Suprapubic skin (tissue), 4 donors: ENCODE measurements at regions not wholly inside any gene's neighbourhood (a gene's known extent, or its start where the extent isn't known, plus 50 kb on each side); places are given as distances from the start of the nearest gene placed in this dataset.

Experiments
- DNase-seq, 2 donors: peaks; one replicate each; pipeline ENCODE4 v3.0.0-alpha.2; 2019; ENCODE audit warnings: low spot score in 2 of 2
- H3K27ac ChIP-seq: fragments of 200-600 bp; sonication (generic); one replicate; pipeline ENCODE4 v1.5.1; 2019
- H3K27me3 ChIP-seq: fragments of 200-600 bp; sonication (generic); one replicate; pipeline ENCODE4 v1.5.1; 2019
- H3K36me3 ChIP-seq: fragments of 200-600 bp; sonication (generic); one replicate; pipeline ENCODE4 v1.5.1; 2019
- H3K4me1 ChIP-seq: fragments of 200-600 bp; sonication (generic); one replicate; pipeline ENCODE4 v1.5.1; 2019
- H3K4me3 ChIP-seq: fragments of 200-600 bp; sonication (generic); one replicate; pipeline ENCODE4 v1.5.1; 2019; ENCODE audit warnings: mild to moderate bottlenecking
- H3K9me3 ChIP-seq: fragments of 200-600 bp; sonication (generic); one replicate; pipeline ENCODE4 v1.5.1; 2019
- EP300 ChIP-seq: sonication (generic); formaldehyde crosslinking; IDR thresholded peaks from one replicate; pipeline ENCODE4 v1.6.1; 2017; ENCODE audit warnings: antibody characterized with exemption
- POLR2A ChIP-seq, 2 donors: fragments of 450-650 bp; IDR thresholded peaks; one replicate each; pipeline ENCODE4 v1.6.1; 2017; ENCODE audit warnings: antibody characterized with exemption in 2 of 2, mild to moderate bottlenecking in 2 of 2, moderate library complexity in 2 of 2
- POLR2AphosphoS5 ChIP-seq, 3 donors: sonication (generic); formaldehyde crosslinking; IDR thresholded peaks; one replicate each; pipeline ENCODE4 v1.6.1; 2017; ENCODE audit warnings: antibody characterized with exemption in 3 of 3
- WGBS: methylation state at CpG from one replicate; pipeline ENCODE4 v1.1.5; 2018; 5-methylcytosine and 5-hydroxymethylcytosine counted together
- TF ChIP-seq, protein P1 (sequence below), 2 donors: fragments of 200-600 bp in 1 of 2; fragments of 450-650 bp in 1 of 2; sonication (generic) in 1 of 2; IDR thresholded peaks; one replicate each; pipeline ENCODE4 v1.5.1; 2016 to 2019; ENCODE audit warnings: antibody characterized with exemption in 2 of 2, mild to moderate bottlenecking in 1 of 2, moderate library complexity in 1 of 2

DNA sequence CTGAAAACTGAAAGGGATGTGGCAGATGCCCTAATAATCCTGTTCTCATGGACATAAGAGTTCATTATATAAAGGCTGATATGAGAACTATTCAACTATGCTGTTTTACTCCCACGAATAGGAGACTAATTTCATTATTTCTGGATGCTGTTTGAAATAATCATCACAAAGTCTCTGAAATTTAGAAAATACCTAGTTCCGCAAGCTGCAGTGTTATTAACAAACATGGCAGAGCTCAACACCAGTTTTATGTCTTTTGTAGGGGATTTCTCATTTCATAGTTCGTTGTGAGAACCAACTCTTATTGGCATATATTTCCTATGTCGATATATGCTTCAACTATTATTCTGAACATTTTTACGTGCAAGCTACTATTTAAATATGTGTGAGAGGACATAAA is 200.3 kb upstream of the SLC8A1 start:
- Histone ChIP-seq H3K36me3 (no peaks in the 10 kb centered on the region), H3K27ac (no peak overlapping the region), H3K4me1 (peaks cover 4% of the 10 kb centered on the region), H3K9me3 (no peaks in the 10 kb centered on the region), H3K4me3 (no peak overlapping the region), H3K27me3 (no peaks in the 10 kb centered on the region)
- no peak for DNase-seq
- TF ChIP-seq POLR2AphosphoS5 (IDR thresholded peaks at IDR 0.05) (no peak), EP300 (no peak), POLR2A (IDR thresholded peaks at IDR 0.05) (no peak)
- TF ChIP-seq, protein P1, sequence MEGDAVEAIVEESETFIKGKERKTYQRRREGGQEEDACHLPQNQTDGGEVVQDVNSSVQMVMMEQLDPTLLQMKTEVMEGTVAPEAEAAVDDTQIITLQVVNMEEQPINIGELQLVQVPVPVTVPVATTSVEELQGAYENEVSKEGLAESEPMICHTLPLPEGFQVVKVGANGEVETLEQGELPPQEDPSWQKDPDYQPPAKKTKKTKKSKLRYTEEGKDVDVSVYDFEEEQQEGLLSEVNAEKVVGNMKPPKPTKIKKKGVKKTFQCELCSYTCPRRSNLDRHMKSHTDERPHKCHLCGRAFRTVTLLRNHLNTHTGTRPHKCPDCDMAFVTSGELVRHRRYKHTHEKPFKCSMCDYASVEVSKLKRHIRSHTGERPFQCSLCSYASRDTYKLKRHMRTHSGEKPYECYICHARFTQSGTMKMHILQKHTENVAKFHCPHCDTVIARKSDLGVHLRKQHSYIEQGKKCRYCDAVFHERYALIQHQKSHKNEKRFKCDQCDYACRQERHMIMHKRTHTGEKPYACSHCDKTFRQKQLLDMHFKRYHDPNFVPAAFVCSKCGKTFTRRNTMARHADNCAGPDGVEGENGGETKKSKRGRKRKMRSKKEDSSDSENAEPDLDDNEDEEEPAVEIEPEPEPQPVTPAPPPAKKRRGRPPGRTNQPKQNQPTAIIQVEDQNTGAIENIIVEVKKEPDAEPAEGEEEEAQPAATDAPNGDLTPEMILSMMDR (IDR thresholded peaks at IDR 0.05) = no peak
- 95% methylated on average over 5 of the region's 5 CpGs for WGBS

DNA sequence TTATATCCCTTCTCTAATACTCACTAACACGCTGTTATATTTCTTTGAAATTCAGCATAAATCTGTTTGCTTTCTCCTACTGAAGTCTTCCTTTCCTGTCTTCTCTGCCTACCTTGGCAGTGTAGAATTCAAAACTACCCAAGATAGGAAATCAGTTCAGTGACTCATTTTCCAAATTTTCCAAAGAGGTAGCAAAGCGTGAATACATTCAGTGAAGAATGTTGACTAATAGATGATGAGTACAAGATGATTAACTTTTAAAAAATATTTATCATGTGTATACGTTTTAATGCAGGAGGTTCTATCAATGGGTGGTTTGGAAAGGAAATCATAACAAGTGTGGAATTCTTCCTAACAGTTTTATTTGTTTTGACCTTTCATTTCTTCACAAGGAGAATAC is 201.9 kb upstream of the SLC8A1 start:
- Histone ChIP-seq H3K36me3 (no peaks in the 10 kb centered on the region), H3K27ac (no peak overlapping the region), H3K27me3 (no peaks in the 10 kb centered on the region), H3K4me1 (peaks cover 4% of the 10 kb centered on the region), H3K4me3 (no peak overlapping the region), H3K9me3 (no peaks in the 10 kb centered on the region)
- TF ChIP-seq POLR2AphosphoS5 (IDR thresholded peaks at IDR 0.05) (no peak), POLR2A (IDR thresholded peaks at IDR 0.05) (no peak), EP300 (no peak)
- TF ChIP-seq, protein P1 (IDR thresholded peaks at IDR 0.05) = no peak
- no peak for DNase-seq
- WGBS = 59% methylated on average over 3 of the region's 3 CpGs

DNA sequence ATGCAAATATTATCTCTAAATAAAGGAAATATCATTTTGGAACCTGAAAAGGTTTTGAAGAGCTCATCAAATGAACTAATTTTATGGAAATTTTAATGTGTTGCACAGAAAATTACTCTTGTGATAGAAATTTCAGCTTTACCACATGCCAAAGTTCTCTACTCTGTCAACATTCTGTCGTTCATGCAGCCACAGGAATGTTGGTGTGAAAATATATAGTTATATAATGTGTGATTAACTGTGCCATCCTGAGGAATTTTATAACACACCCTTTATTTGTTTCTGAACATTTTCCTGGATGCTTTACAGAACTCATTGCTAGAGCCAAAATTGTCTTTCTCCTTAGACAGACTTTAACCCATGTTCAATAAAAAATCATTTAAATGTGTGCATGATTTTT is 202.5 kb upstream of the SLC8A1 start:
- no peak for DNase-seq
- no peak for TF ChIP-seq POLR2A (IDR thresholded peaks at IDR 0.05)
- no peak for TF ChIP-seq POLR2AphosphoS5 (IDR thresholded peaks at IDR 0.05)
- TF ChIP-seq, protein P1 (IDR thresholded peaks at IDR 0.05) = no peak
- TF ChIP-seq EP300 = no peak
- Histone ChIP-seq H3K4me1 (peaks cover 4% of the 10 kb centered on the region), H3K4me3 (no peak overlapping the region), H3K27me3 (no peaks in the 10 kb centered on the region), H3K36me3 (no peaks in the 10 kb centered on the region), H3K27ac (no peak overlapping the region), H3K9me3 (no peaks in the 10 kb centered on the region)
- 22% methylated on average over 1 of the region's 1 CpG for WGBS

DNA sequence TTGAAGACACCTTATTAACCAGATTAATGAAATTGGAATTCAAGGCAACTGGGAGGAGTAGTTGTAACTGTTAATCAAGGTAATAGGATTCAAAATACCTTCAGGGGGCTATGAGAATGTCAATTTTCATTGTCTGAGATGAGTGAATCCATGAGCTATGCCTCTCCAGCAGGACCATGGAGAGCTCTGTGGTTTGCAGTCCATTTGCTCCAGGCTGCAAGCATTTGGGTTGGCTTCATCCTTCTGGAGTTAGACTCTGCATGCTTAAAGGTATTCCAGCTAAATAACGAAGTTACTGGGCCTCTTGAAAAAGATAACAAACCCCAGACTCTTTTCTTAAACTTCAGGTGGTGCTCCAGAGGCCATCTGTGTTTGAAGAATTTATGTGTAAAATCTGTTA is 207.1 kb upstream of the SLC8A1 start:
- no peaks in the 10 kb centered on the region for H3K36me3 ChIP-seq
- DNase-seq = no peak
- no peak overlapping the region for H3K27ac ChIP-seq
- no peak overlapping the region for H3K4me3 ChIP-seq
- TF ChIP-seq POLR2AphosphoS5 (IDR thresholded peaks at IDR 0.05) (no peak), POLR2A (IDR thresholded peaks at IDR 0.05) (no peak), EP300 (no peak)
- TF ChIP-seq, protein P1 (IDR thresholded peaks at IDR 0.05) = no peak
- H3K4me1 ChIP-seq = peaks cover 4% of the 10 kb centered on the region
- no peaks in the 10 kb centered on the region for H3K9me3 ChIP-seq
- H3K27me3 ChIP-seq = no peaks in the 10 kb centered on the region
- WGBS = 8% methylated on average over 1 of the region's 1 CpG

DNA sequence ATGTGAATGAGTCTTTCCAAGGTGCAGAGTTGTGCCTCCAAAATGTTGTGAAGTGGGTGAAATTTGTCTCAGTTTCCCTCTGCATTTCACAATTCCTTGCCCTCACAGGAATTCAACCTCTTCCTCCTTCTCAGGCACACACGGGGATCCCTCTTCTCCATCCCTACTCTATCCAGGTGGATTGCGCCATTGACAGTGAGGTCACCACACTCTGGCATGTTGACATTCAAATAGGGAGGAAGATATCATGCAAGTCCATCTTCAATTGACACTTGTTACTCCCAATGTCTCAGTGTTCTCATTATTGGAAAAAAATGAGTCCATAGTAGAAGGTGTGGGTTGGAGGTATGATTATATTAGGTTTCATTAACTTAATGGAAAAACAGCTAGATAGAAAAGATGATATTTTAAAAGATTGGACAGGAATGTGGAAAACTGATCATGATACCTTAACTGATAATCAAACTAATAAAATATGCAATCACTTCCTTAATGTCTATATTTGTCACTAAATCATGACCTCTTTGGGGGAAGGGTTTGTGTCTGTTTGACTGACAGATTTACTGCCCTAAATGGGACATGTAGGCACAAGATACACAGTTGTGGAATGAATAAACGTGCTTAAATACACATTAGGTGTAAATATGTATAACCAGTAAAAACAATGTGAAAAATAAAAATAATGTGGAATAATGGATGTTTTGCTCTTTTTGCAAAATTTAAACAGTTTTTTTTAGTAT is 213.8 kb upstream of the SLC8A1 start:
- no peaks in the 10 kb centered on the region for H3K36me3 ChIP-seq
- no peak for TF ChIP-seq POLR2AphosphoS5 (IDR thresholded peaks at IDR 0.05)
- TF ChIP-seq, protein P1 (IDR thresholded peaks at IDR 0.05) = no peak
- no peak for TF ChIP-seq POLR2A (IDR thresholded peaks at IDR 0.05)
- no peak for TF ChIP-seq EP300
- DNase-seq = no peak
- no peaks in the 10 kb centered on the region for H3K27me3 ChIP-seq
- WGBS = 70% methylated on average over 3 of the region's 3 CpGs
- H3K4me1 ChIP-seq = peaks cover 5% of the 10 kb centered on the region
- no peak overlapping the region for H3K4me3 ChIP-seq
- H3K27ac ChIP-seq = no peak overlapping the region
- no peaks in the 10 kb centered on the region for H3K9me3 ChIP-seq
